Amygdala (tissue), 56 donors: ENCODE measurements at regions not wholly inside any gene's neighbourhood (a gene's known extent, or its start where the extent isn't known, plus 50 kb on each side); places are given as distances from the start of the nearest gene placed in this dataset.

Experiments
- DNase-seq, 56 donors: peaks; one replicate each; lab custom pipeline; 2025; lab: John Stamatoyannopoulos, UW

GRCh38 chr2:237262838-237263771, 150.9 kb downstream of the COL6A3 start:
- DNase-seq = no peak

- peak in 1 of 56 donors; percentile 15 for DNase-seq
Observed at GRCh38 chr2:237264480-237265219, 149.3 kb downstream of the COL6A3 start.

- no peak for DNase-seq
Observed at GRCh38 chr2:237268004-237268708, 145.8 kb downstream of the COL6A3 start.

- peak in 2 of 56 donors; percentile 2 to 8 for DNase-seq
Observed at GRCh38 chr2:237269138-237269875, 144.7 kb downstream of the COL6A3 start.

- no peak for DNase-seq
Observed at GRCh38 chr2:237270520-237270919, 143.4 kb downstream of the COL6A3 start.

GRCh38 chr2:237271698-237272652, 142.0 kb downstream of the COL6A3 start:
- DNase-seq = no peak
